H1 (cell line): ENCODE measurements at regions not wholly inside any gene's neighbourhood (a gene's known extent, or its start where the extent isn't known, plus 50 kb on each side); places are given as distances from the start of the nearest gene placed in this dataset.

Experiments
- CTCF ChIA-PET: fragments of 300-600 bp; sonication (Branson Sonifier 250); formaldehyde crosslinking; loops from one replicate; lab custom pipeline; 2021; ENCODE audit not compliant: partially characterized antibody; lab: Charles Lee
- POLR2A ChIA-PET: fragments of 300-600 bp; sonication (Branson Sonifier 250); formaldehyde crosslinking; loops from one replicate; lab custom pipeline; 2021; ENCODE audit warnings: inconsistent platforms; ENCODE audit not compliant: partially characterized antibody; lab: Charles Lee
- DNase-seq, 2 experiments: peaks; one replicate each; pipeline versions ENCODE4 v3.0.0 to v3.0.0-alpha.2; 2010 to 2022; ENCODE audit warnings: low spot score in 2 of 2, low read depth in 1 of 2, mixed read lengths in 1 of 2
- FAIRE-seq: peaks from 2 replicates; lab custom pipeline; 2011; peaks lifted over from hg19 to GRCh38; lab: Jason Lieb, UNC
- H2AFZ ChIP-seq: 2 replicates; pipeline ENCODE4 v1.8.1; 2012; ENCODE audit warnings: low read length, inconsistent platforms
- H2AK5ac ChIP-seq: 2 replicates; pipeline ENCODE4 v1.6.1; 2013; ENCODE audit warnings: low read depth, low read length
- H2BK120ac ChIP-seq: replicated peaks from 2 replicates; pipeline ENCODE3; 2013; ENCODE audit warnings: low read depth, low read length, inconsistent platforms
- H2BK12ac ChIP-seq: 2 replicates; pipeline ENCODE4 v1.6.1; 2013; ENCODE audit warnings: low read depth, low read length
- H2BK15ac ChIP-seq: 2 replicates; pipeline ENCODE4 v1.6.1; 2013; ENCODE audit warnings: low read length
- H2BK20ac ChIP-seq: 2 replicates; pipeline ENCODE4 v1.6.1; 2013; ENCODE audit warnings: low read length
- H2BK5ac ChIP-seq: 2 replicates; pipeline ENCODE4 v1.6.1; 2013; ENCODE audit warnings: low read depth, low read length
- H3K14ac ChIP-seq: 2 replicates; pipeline ENCODE4 v1.6.1; 2013; ENCODE audit warnings: inconsistent platforms; ENCODE audit not compliant: insufficient read length
- H3K18ac ChIP-seq: 2 replicates; pipeline ENCODE4 v1.6.1; 2013; ENCODE audit warnings: low read length; ENCODE audit errors: extremely low read depth
- H3K23ac ChIP-seq: 2 replicates; pipeline ENCODE4 v1.6.1; 2013; ENCODE audit warnings: inconsistent platforms; ENCODE audit not compliant: insufficient read length
- H3K23me2 ChIP-seq: 2 replicates; pipeline ENCODE4 v1.6.1; 2013; ENCODE audit warnings: low read depth, low read length
- H3K27ac ChIP-seq: 2 replicates; pipeline ENCODE4 v1.6.1; 2011; ENCODE audit warnings: low read depth, low read length, inconsistent platforms
- H3K27me3 ChIP-seq, 4 experiments: replicated peaks in 1 of 4; 1 replicate in 1 of 4; 2 replicates in 3 of 4; pipeline versions ENCODE4 v1.6.1 to v1.8.1; 2011 to 2013; ENCODE audit warnings: low read length in 3 of 4, mild to moderate bottlenecking in 3 of 4, inconsistent platforms in 2 of 4, mixed read lengths in 2 of 4, moderate library complexity in 1 of 4; ENCODE audit not compliant: control insufficient read depth in 3 of 4, insufficient read depth in 3 of 4; ENCODE audit errors: extremely low read depth in 1 of 4
- H3K36me3 ChIP-seq, 4 experiments: 2 replicates each; pipeline versions ENCODE4 v1.6.1 to v1.8.1; 2011 to 2013; ENCODE audit warnings: mild to moderate bottlenecking in 4 of 4, low read length in 3 of 4, moderate library complexity in 2 of 4, control low read depth in 1 of 4, inconsistent platforms in 1 of 4; ENCODE audit not compliant: insufficient read depth in 4 of 4, control insufficient read depth in 2 of 4
- H3K4ac ChIP-seq: replicated peaks from 2 replicates; pipeline ENCODE3; 2013; ENCODE audit warnings: low read length, low read depth, mixed read lengths, inconsistent platforms; ENCODE audit not compliant: insufficient read length
- H3K4me1 ChIP-seq, 4 experiments: replicated peaks in 1 of 4; 1 replicate in 1 of 4; 2 replicates in 3 of 4; pipeline versions ENCODE4 v1.6.1 to v1.8.1; 2011 to 2013; ENCODE audit warnings: low read length in 3 of 4, inconsistent platforms in 2 of 4, mixed read lengths in 1 of 4; ENCODE audit not compliant: insufficient read depth in 4 of 4, control insufficient read depth in 3 of 4
- H3K4me2 ChIP-seq, 2 experiments: 2 replicates each; pipeline versions ENCODE4 v1.6.1 to v1.8.1; 2011 to 2013; ENCODE audit warnings: low read depth in 2 of 2, low read length in 2 of 2, control low read depth in 1 of 2, inconsistent platforms in 1 of 2, mild to moderate bottlenecking in 1 of 2; ENCODE audit not compliant: insufficient read depth in 1 of 2
- H3K4me3 ChIP-seq, 4 experiments: fragments of 200-600, 300-600 bp in 1 of 4; sonication (generic), shearing (Covaris generic), sonication (Bioruptor Twin) in 1 of 4; 2 replicates each; pipeline versions ENCODE4 v1.5.1 to v1.8.1; 2011 to 2016; ENCODE audit warnings: low read length in 4 of 4, low read depth in 3 of 4, control low read depth in 2 of 4, inconsistent platforms in 2 of 4, mild to moderate bottlenecking in 2 of 4, mixed read lengths in 1 of 4, moderate library complexity in 1 of 4; ENCODE audit not compliant: insufficient read depth in 2 of 4; ENCODE audit errors: extremely low read depth in 1 of 4
- H3K56ac ChIP-seq: replicated peaks from 2 replicates; pipeline ENCODE3; 2013; ENCODE audit warnings: low read depth, mild to moderate bottlenecking, mixed read lengths, low read length, inconsistent platforms; ENCODE audit not compliant: insufficient read length
- H3K79me1 ChIP-seq: 2 replicates; pipeline ENCODE4 v1.6.1; 2013; ENCODE audit warnings: low read depth, low read length, control low read depth
- H3K79me2 ChIP-seq, 2 experiments: 2 replicates each; pipeline versions ENCODE4 v1.6.1 to v1.8.1; 2012 to 2013; ENCODE audit warnings: low read length in 2 of 2, mild to moderate bottlenecking in 2 of 2, inconsistent platforms in 1 of 2; ENCODE audit not compliant: insufficient read depth in 2 of 2, control insufficient read depth in 1 of 2
- H3K9ac ChIP-seq, 4 experiments: replicated peaks in 1 of 4; 1 replicate in 1 of 4; 2 replicates in 3 of 4; pipeline versions ENCODE4 v1.6.1 to v1.8.1; 2011 to 2013; ENCODE audit warnings: low read depth in 3 of 4, low read length in 3 of 4, control low read depth in 2 of 4, mild to moderate bottlenecking in 2 of 4, moderate library complexity in 2 of 4, inconsistent platforms in 1 of 4; ENCODE audit errors: extremely low read depth in 1 of 4
- H3K9me3 ChIP-seq, 2 experiments: 2 replicates each; pipeline versions ENCODE4 v1.6.1 to v1.8.1; 2012 to 2013; ENCODE audit warnings: mild to moderate bottlenecking in 2 of 2, moderate library complexity in 2 of 2, control low read depth in 1 of 2, inconsistent platforms in 1 of 2, low read depth in 1 of 2, low read length in 1 of 2, mixed read lengths in 1 of 2; ENCODE audit not compliant: insufficient read depth in 2 of 2
- H4K20me1 ChIP-seq, 2 experiments: replicated peaks in 1 of 2; 2 replicates each; pipeline versions ENCODE3 to v1.8.1; 2011 to 2013; ENCODE audit warnings: inconsistent platforms in 2 of 2, low read length in 2 of 2, mild to moderate bottlenecking in 1 of 2; ENCODE audit not compliant: insufficient read depth in 2 of 2, control insufficient read depth in 1 of 2
- H4K5ac ChIP-seq: 2 replicates; pipeline ENCODE4 v1.6.1; 2013; ENCODE audit warnings: low read length, low read depth, mixed read lengths, inconsistent platforms; ENCODE audit not compliant: insufficient read length
- H4K8ac ChIP-seq: 2 replicates; pipeline ENCODE4 v1.8.0; 2013; ENCODE audit warnings: mild to moderate bottlenecking, moderate library complexity, low read length, inconsistent platforms; ENCODE audit not compliant: insufficient read depth; ENCODE audit errors: extremely low read depth
- H4K91ac ChIP-seq: replicated peaks from 2 replicates; pipeline ENCODE3; 2013; ENCODE audit warnings: low read length, mixed read lengths, inconsistent platforms; ENCODE audit not compliant: insufficient read length
- BCL11A ChIP-seq, 2 experiments: IDR thresholded peaks; one replicate each; pipeline ENCODE4 v1.6.1; 2011; ENCODE audit warnings: low read depth in 2 of 2, low read length in 2 of 2, mild to moderate bottlenecking in 2 of 2
- NRF1 ChIP-seq: IDR thresholded peaks from 2 replicates; pipeline ENCODE4 v1.6.1; 2011; ENCODE audit warnings: mild to moderate bottlenecking, low read depth, low read length, improper control_type of control experiment
- POLR2AphosphoS5 ChIP-seq: IDR thresholded peaks from 2 replicates; pipeline ENCODE4 v1.6.1; 2011; ENCODE audit warnings: low read depth, low read length
- SP4 ChIP-seq: IDR thresholded peaks from 2 replicates; pipeline ENCODE4 v1.6.1; 2012; ENCODE audit warnings: low read length, inconsistent platforms
- WGBS, 2 experiments: shearing (Covaris generic) in 1 of 2; methylation state at CpG; one replicate each; pipeline versions ENCODE4 v1.1.6 to v1.1.7; 2013 to 2015; ENCODE audit warnings: low lambda C conversion rate in 2 of 2, mixed read lengths in 2 of 2, inconsistent platforms in 1 of 2, low coverage in 1 of 2, missing lambda C conversion rate in 1 of 2; ENCODE audit not compliant: insufficient replicate concordance in 2 of 2, insufficient coverage in 1 of 2, insufficient read length in 1 of 2; ENCODE audit errors: extremely low coverage in 1 of 2, missing lambda C conversion rate in 1 of 2; 5-methylcytosine and 5-hydroxymethylcytosine counted together

DNA sequence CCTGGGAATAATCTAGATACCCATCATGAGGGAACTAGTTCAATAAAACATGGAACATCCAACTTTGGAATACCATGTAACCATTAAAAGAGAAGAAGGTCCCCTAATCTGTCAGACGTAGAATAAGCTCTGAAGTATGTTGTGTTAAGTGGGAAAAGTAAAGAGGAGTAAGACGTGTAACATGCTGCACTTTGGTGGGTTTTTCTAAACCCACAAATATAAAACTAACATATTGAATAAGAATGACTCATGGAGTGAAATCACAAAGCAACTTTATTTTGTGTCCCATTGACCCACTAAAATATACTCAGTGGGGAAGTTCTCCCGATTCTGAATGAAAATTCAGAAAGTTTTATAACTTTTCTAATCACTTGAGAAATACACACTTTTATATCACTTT lies 67.9 kb upstream of the PIK3R1 start:
- Histone ChIP-seq H3K4ac (no peak overlapping the region), H3K14ac (no peak overlapping the region), H3K9me3 (no peaks in the 10 kb centered on the region), H3K9ac (no peak overlapping the region), H3K36me3 (no peaks in the 10 kb centered on the region), H3K4me2 (no peak overlapping the region), H2BK5ac (no peak overlapping the region), H3K18ac (no peak overlapping the region), H3K79me1 (no peaks in the 10 kb centered on the region), H3K27ac (no peak overlapping the region), H4K20me1 (no peaks in the 10 kb centered on the region), H3K4me1 (no peaks in the 10 kb centered on the region), H4K5ac (no peak overlapping the region), H2BK12ac (no peak overlapping the region), H2BK20ac (no peak overlapping the region), H3K79me2 (no peaks in the 10 kb centered on the region), H2AFZ (no peak overlapping the region), H2BK15ac (no peak overlapping the region), H3K56ac (no peak overlapping the region), H4K8ac (no peak overlapping the region), H3K23ac (no peak overlapping the region), H2BK120ac (no peak overlapping the region), H4K91ac (no peak overlapping the region), H3K23me2 (no peaks in the 10 kb centered on the region; the same call in 1 of the 2 replicates), H3K27me3 (no peaks in the 10 kb centered on the region), H2AK5ac (no peak overlapping the region), H3K4me3 (no peak overlapping the region)
- FAIRE-seq: no peak
- 84% methylated on average over 3 of the region's 3 CpGs; no CpG with 5 or more reads in 1 of the 2 experiments for WGBS, 2 experiments
- no peak for DNase-seq
- ChIA-PET CTCF (interaction anchor here (0.6 to 0.8 kb wide), 2 partner anchors 9 to 545 kb away, joined by 3 read pairs; no protein-coding TSS in a partner anchor), POLR2A (no interaction called here)
- TF ChIP-seq BCL11A (IDR thresholded peaks at IDR 0.05; ENCODE audit: low read depth in 2 of 2, low read length in 2 of 2) (no peak), POLR2AphosphoS5 (no peak), NRF1 (no peak), SP4 (no peak)
